PFSK-1 (cell line): ENCODE measurements at regions not wholly inside any gene's neighbourhood (a gene's known extent, or its start where the extent isn't known, plus 50 kb on each side); places are given as distances from the start of the nearest gene placed in this dataset.

Experiments used
- FOXP2 ChIP-seq: optimal IDR thresholded peaks from 2 replicates; pipeline ENCODE3; 2011; ENCODE audit warnings: borderline replicate concordance, control low read depth, inconsistent platforms; ENCODE audit not compliant: insufficient read depth; ENCODE audit errors: extremely low read length, extremely low read depth
- POLR2AphosphoS5 ChIP-seq: IDR thresholded peaks from 2 replicates; pipeline ENCODE4 v1.6.1; 2012; ENCODE audit warnings: low read depth, mild to moderate bottlenecking, control low read depth, low read length, moderate library complexity
- SIN3A ChIP-seq: IDR thresholded peaks from 2 replicates; pipeline ENCODE4 v1.6.1; 2012; ENCODE audit warnings: mild to moderate bottlenecking, low read length, moderate library complexity, borderline replicate concordance; ENCODE audit not compliant: insufficient read depth
- TAF1 ChIP-seq: IDR thresholded peaks from 2 replicates; pipeline ENCODE4 v1.6.1; 2012; ENCODE audit warnings: low read length, control low read depth, borderline replicate concordance; ENCODE audit not compliant: insufficient read depth
- TF ChIP-seq, protein P1 (sequence below), 2 experiments: IDR thresholded peaks; 2 replicates each; pipeline versions ENCODE4 v1.6.1 to v1.8.0; 2011 to 2012; ENCODE audit warnings: low read depth in 2 of 2, low read length in 2 of 2, control low read depth in 1 of 2, inconsistent platforms in 1 of 2, mild to moderate bottlenecking in 1 of 2, moderate library complexity in 1 of 2; ENCODE audit not compliant: insufficient read depth in 1 of 2

DNA sequence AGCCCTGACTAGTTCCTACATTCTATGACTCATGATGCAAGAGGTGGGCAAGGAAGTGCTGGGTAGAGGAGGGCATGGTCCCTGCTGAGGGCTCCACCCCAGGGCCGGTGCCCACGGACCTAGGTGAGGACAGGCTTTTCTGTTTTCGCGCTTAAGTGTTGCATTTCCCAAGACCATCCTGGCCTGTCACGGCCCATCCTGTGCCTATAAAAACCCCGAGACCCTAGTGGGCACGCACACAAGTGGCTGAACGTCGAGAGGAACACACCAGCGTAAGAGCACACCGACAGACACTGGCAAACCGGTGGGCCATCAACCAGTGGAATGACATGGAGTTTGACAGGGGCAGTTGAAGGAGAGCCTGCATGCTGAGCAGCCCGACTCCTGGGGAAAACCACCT is 680.7 kb upstream of the GHITM start:
- TF ChIP-seq POLR2AphosphoS5 (no peak), SIN3A (no peak), TAF1 (no peak), FOXP2 (no peak)
- TF ChIP-seq, protein P1, sequence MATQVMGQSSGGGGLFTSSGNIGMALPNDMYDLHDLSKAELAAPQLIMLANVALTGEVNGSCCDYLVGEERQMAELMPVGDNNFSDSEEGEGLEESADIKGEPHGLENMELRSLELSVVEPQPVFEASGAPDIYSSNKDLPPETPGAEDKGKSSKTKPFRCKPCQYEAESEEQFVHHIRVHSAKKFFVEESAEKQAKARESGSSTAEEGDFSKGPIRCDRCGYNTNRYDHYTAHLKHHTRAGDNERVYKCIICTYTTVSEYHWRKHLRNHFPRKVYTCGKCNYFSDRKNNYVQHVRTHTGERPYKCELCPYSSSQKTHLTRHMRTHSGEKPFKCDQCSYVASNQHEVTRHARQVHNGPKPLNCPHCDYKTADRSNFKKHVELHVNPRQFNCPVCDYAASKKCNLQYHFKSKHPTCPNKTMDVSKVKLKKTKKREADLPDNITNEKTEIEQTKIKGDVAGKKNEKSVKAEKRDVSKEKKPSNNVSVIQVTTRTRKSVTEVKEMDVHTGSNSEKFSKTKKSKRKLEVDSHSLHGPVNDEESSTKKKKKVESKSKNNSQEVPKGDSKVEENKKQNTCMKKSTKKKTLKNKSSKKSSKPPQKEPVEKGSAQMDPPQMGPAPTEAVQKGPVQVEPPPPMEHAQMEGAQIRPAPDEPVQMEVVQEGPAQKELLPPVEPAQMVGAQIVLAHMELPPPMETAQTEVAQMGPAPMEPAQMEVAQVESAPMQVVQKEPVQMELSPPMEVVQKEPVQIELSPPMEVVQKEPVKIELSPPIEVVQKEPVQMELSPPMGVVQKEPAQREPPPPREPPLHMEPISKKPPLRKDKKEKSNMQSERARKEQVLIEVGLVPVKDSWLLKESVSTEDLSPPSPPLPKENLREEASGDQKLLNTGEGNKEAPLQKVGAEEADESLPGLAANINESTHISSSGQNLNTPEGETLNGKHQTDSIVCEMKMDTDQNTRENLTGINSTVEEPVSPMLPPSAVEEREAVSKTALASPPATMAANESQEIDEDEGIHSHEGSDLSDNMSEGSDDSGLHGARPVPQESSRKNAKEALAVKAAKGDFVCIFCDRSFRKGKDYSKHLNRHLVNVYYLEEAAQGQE (IDR thresholded peaks at IDR 0.05; ENCODE audit: insufficient read depth in 1 of 2, low read depth in 2 of 2, low read length in 2 of 2), result no peak

DNA sequence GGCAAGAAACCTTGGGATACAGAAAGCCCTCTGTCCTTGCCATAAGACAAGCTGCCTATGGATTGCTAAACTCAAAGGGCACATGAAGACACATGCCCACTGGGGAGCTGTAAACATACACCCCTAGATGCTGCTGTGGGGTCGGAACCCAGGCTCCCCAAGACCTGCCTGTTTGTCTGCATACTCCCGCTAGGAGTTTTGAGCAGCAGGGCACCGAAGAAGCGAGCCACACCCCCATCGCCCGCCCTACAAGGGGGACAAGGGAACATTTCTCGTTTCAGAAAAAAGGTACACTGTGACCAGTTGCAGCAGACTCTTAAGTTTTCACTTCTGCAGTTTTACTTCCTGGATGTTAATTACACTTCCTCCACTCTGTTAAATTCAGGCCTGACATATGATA is 680.2 kb upstream of the GHITM start:
- TF ChIP-seq SIN3A (no peak), TAF1 (no peak), POLR2AphosphoS5 (no peak), FOXP2 (no peak)
- TF ChIP-seq, protein P1 (IDR thresholded peaks at IDR 0.05; ENCODE audit: insufficient read depth in 1 of 2, low read depth in 2 of 2, low read length in 2 of 2), result no peak

DNA sequence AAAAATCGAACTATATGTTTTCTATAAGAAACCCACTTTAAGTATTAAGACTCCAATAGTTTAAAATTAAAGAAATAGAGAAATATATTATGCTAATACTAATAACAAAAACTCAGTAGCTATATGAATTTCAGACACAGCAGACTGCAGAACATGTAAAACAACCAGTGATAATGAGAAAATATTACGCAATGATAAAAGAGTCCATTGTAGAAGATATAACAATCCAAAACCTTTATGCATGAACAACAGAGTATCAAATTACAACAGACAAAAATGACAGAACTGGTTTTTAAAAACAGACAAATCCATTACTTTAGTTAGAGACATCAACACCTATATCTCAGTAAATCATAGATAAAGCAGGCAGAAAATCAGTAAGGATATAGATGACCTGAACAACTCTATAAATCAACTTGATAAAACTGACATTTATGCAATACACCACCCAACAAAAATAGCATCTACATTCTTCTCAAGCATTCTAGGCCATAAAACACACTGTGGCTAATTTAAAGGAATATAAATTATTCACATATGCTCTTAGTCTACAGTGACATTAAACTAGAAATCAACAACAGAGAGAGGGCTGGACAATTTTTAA is 669.5 kb upstream of the GHITM start:
- no peak for TF ChIP-seq TAF1
- no peak for TF ChIP-seq POLR2AphosphoS5
- no peak for TF ChIP-seq SIN3A
- TF ChIP-seq, protein P1 (IDR thresholded peaks at IDR 0.05; ENCODE audit: insufficient read depth in 1 of 2, low read depth in 2 of 2, low read length in 2 of 2), result no peak

DNA sequence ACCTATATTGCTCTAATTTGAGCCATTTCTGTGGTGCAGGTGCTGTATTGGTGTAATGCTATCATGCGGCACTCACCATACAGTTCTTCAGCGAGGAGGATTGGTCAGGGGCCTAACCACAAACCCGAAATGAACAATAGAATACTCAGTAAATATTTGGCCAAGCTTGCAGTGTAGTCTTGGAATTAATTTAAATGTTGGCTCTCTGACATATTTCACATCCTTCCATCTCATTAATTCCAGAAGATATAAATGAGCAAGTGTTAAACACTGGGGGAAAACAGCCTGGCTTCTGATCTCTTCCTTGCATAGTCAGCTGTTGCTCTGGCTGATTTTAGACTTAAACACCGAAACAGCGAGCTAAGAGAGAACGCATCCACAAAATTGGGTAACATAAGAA is 663.1 kb upstream of the GHITM start:
- no peak for TF ChIP-seq FOXP2

DNA sequence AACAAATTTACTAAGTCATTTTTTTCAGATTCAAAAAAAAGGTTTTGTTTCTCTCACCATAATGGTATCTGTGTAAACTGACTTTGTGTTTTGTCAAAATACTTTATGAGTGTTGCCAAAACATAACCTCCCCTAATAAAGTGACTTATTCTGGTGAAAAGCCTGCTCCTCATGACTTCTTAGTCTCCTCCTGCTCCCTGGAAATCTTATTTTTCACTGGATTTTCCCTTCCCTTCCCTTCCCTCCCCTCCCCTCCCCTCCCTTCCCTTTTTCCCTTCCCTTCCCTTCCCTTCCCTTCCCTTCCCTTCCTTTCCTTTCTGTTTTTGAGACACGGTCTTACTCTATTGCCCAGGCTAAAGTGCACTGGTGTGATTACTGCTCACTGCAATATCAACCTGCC is 650.1 kb upstream of the GHITM start:
- TF ChIP-seq POLR2AphosphoS5 (no peak), TAF1 (no peak)

DNA sequence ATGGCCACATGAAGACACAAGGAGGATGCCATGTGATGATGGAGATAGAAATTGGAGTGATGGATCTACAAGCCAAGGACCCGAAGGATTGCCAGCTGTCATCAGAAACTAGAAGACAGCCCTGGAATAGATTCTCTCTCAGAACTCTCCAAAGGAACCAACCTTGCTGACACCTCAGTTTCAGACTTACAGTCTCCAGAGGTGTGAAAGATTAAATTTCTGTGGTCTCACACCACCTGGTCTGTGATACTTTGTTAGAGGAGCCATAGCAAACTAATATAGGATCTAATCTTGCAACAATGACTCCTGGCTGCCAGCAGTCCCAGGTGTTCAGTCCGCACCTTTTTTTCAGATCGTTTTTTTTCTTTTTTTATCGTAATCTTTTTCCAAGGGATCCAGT is 647.3 kb upstream of the GHITM start:
- TF ChIP-seq FOXP2, result no peak
- TF ChIP-seq, protein P1 (IDR thresholded peaks at IDR 0.05; ENCODE audit: insufficient read depth in 1 of 2, low read depth in 2 of 2, low read length in 2 of 2), result no peak
- no peak for TF ChIP-seq TAF1
- TF ChIP-seq POLR2AphosphoS5, result no peak
- TF ChIP-seq SIN3A, result no peak
